GM12892 (cell line): ENCODE measurements at regions not wholly inside any gene's neighbourhood (a gene's known extent, or its start where the extent isn't known, plus 50 kb on each side); places are given as distances from the start of the nearest gene placed in this dataset.

Source experiments
- POLR2A ChIP-seq: IDR thresholded peaks from 2 replicates; pipeline ENCODE4 v1.6.1; 2011; ENCODE audit warnings: low read depth, low read length, control low read depth
- POLR2AphosphoS5 ChIP-seq: IDR thresholded peaks from 2 replicates; pipeline ENCODE4 v1.6.1; 2011; ENCODE audit warnings: low read depth, low read length, control low read depth

- TF ChIP-seq POLR2A, result no peak
- no peak for TF ChIP-seq POLR2AphosphoS5
Observed at GRCh38 chrX:121854614-121854911, 807.2 kb downstream of the GLUD2 start.
